DMS79 (cell line): ENCODE measurements at regions not wholly inside any gene's neighbourhood (a gene's known extent, or its start where the extent isn't known, plus 50 kb on each side); places are given as distances from the start of the nearest gene placed in this dataset.

ENCODE experiments used
- DNase-seq: peaks from one replicate; lab custom pipeline; 2025; lab: John Stamatoyannopoulos, UW

GRCh38 chr16:5442054-5442453 is 344.5 kb upstream of the EEF2KMT start:
- no peak for DNase-seq

DNA sequence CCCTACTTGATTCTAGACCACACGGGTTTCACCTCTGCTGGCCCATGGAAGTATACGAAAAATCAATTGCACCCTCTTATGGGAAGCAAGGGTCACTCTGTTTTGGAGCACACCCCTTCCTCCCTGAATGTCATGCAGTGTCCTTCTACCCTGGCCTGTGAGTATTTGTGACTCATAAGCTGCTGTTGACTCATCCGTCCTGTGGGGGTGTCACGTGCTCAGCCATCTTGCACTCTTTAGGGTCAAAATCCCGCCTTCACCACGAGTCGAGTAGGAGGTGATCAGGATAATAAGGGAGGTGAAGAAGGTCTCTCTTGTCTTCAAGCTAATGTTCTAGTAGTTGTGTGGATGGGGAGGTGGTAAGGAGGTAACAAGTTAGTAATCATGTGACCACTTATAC is 341.0 kb upstream of the EEF2KMT start:
- DNase-seq = no peak

GRCh38 chr16:5433587-5433986 is 336.0 kb upstream of the EEF2KMT start:
- DNase-seq = no peak

GRCh38 chr16:5432166-5432565 is 334.6 kb upstream of the EEF2KMT start:
- no peak for DNase-seq

GRCh38 chr16:5430598-5430997 is 333.0 kb upstream of the EEF2KMT start:
- DNase-seq = no peak

GRCh38 chr16:5428932-5429331 is 331.3 kb upstream of the EEF2KMT start:
- no peak for DNase-seq

GRCh38 chr16:5427571-5427970 is 330.0 kb upstream of the EEF2KMT start:
- no peak for DNase-seq

DNA sequence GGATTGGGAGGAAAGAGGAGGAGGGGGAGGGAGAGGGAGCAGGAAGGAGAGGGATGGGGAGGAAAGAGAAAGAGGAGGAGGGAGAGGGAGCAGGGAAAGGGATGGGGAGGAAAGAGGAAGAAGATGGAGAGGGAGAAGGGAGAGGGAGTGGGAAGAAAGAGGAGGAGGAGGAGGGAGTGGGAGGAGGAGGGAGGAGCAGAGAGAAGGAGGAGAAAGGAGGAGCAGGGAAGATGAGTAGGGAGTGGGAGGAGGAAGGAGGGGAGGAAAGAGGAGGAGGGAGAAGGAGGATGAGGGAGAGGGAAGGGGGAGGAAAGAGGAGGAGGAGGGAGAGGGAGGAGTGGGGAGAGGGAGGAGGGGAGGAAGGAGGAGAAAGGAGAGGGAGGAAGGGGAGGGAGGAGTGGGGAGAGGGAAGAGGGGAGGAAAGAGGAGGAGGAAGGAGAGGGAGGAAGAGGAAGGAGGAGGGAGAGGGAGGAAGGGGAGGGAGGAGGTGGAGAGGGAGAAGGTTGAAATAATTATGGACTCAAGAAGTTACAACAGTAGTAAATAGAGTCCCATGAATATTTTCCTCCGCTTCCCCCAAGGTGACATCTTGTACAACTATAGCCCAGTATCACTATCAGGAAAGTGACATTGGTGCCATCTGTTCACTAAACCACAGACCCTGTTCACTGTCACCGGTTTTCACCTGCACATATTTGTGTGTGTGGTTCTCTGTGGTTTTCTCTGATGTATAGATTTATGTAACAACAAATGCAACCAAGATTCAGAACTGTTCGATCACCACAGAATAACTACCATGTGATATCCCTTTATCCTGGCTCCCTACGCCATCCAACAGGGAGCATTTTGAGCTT is 325.3 kb upstream of the EEF2KMT start:
- DNase-seq = no peak

GRCh38 chr16:5422047-5422446 is 324.5 kb upstream of the EEF2KMT start:
- no peak for DNase-seq

- no peak for DNase-seq
These were observed 318.4 kb upstream of the EEF2KMT start for GRCh38 chr16:5416013-5416412.

GRCh38 chr16:5415123-5415522 is 317.5 kb upstream of the EEF2KMT start:
- no peak for DNase-seq

GRCh38 chr16:5412731-5413130 is 315.1 kb upstream of the EEF2KMT start:
- peak; percentile 72 for DNase-seq

GRCh38 chr16:5398203-5398602 is 300.6 kb upstream of the EEF2KMT start:
- no peak for DNase-seq

GRCh38 chr16:5396880-5397279 is 299.3 kb upstream of the EEF2KMT start:
- DNase-seq = no peak

DNA sequence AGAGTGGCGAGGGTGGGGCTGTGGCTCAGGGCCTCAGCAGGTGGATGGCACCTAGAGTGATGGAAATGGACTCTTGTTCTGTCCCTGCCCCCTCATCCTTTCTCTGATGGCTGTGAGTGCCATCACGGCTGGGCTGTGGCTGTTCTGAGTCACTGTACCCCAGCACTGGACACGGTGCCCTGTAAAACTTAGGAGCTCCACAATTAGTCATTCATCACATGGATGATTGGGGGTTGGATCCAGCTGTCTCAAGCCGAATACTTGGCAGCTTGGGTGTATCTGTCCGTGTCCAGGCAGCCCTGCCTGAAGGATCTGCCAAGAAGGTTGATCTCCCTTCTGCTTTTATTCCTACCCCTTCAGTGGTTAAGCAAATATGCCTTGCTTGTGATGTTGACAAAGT is 295.5 kb upstream of the EEF2KMT start:
- no peak for DNase-seq

- no peak for DNase-seq
These were observed 289.4 kb upstream of the EEF2KMT start for GRCh38 chr16:5386989-5387388.

DNA sequence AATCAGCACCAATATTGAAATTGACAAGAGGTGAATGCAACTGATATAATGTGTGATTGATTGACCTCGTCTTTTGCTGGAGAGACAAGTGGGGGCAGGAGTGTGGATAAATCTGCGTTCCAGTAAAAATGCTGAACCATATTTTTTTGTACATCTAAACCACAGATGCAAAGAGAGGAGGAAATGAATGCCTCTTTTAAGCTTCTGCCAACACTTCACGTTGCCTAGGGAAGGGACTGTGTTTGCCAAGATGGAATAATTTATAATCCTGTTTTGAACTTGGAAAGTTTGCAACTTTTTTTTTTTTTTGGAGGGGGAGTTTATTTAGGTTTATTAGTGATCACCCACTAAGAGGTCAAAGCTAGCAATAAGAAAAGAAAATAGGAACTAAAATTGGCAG is 288.2 kb upstream of the EEF2KMT start:
- peak; percentile 16 for DNase-seq

- DNase-seq = no peak
These were observed 287.5 kb upstream of the EEF2KMT start for GRCh38 chr16:5385115-5385514.

GRCh38 chr16:5383737-5384136 is 286.1 kb upstream of the EEF2KMT start:
- no peak for DNase-seq

DNA sequence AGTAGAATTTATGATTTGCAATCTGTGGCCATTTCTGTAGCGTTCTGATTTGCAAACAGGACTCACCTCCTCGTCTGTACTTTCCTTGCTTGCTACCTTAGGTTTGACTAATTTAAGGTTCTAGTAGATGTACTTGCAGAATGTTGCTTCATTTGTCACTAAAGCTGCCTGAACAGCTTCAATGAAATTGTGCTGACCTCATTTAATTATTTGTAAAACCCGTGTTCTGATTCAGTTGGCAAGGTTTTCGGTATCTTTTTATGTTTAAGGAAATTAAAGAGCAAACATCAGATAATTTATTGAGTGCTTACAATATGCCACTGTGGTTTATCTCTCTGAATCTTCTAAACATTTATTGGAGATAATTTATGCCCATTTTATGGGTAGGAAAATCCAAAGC is 284.9 kb upstream of the EEF2KMT start:
- DNase-seq = no peak

DNA sequence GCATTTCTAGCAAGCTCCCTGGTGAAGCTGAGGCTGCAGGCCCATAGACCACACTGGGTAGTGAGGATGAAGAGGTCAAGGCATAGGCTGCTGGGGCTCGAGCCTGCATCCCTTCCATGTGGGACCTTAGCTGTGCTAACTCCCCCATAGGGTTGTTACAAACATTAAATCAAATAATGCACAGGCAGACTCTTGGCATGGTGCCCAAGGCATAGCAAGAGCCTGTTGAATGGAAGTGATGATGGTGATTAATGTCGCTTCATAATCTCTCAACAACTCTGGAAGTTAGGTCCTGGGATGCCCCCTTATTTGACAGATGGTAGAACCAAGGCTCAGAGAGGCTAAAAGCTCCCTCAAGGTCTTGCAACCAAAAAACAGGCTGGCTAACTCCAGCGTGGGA is 283.9 kb upstream of the EEF2KMT start:
- no peak for DNase-seq

DNA sequence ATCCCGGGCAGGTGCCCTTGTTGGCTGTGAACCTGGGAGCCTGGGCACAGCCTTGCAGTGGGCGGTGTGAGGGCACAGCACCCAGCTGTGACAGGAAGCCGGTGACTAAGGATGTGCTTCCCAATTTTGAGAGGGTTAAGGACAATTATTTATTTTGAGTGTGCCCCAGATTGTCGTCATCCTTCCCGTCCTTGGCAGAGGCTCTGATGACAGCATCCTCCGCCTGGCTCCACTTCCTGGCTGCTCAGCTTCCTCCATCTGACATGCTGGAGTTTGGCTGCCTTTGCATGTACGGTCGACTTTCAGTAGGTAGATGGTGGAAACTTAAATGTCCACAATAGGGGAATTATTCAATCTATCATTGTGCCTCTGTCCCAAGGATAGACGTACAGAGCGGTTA is 282.4 kb upstream of the EEF2KMT start:
- DNase-seq = no peak

- DNase-seq = no peak
These were observed 280.9 kb upstream of the EEF2KMT start for GRCh38 chr16:5378531-5378930.

DNA sequence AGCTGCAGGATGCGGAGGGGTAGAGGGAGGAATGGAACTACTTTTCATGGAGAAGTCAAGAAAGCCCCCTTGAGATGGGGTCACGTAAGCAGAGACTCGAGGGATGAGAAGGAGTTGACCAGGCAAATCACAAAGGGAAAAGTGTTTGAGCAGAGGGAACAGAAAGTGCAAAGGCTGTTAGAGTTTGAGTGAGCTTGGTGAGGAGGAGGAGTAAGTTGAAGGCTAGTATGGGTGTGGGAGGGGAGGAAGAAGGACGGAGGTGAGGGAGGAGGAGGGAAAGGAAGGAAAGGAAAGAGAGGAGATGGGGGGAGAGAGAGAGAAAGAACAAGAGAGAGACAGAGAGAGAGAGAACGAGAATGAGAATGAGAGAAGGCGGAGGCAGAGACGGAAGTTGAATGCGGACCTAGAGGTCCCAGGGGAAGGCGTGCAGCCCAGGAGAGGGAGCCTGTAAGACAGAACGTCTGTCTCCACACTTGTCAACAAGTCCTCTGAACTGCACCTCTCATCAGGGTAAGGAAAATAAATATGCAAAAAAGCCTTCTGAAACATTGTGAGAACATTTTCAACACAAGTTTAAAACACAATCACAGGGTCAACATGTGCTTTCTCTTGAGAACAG is 279.8 kb upstream of the EEF2KMT start:
- no peak for DNase-seq
